GM21737 (cell line): ENCODE measurements at regions not wholly inside any gene's neighbourhood (a gene's known extent, or its start where the extent isn't known, plus 50 kb on each side); places are given as distances from the start of the nearest gene placed in this dataset.

Experiments used
- ATAC-seq: cut with Tn5 transposase; IDR thresholded peaks from one replicate; pipeline ENCODE4 v1.9.1; 2021; ENCODE audit warnings: mild to moderate bottlenecking, moderate library complexity; ENCODE audit not compliant: unreplicated experiment

- no peak for ATAC-seq
These were observed 242.0 kb upstream of the ARRDC4 start for GRCh38 chr15:97718509-97718908.

- ATAC-seq, result no peak
These were observed 231.7 kb upstream of the ARRDC4 start for GRCh38 chr15:97728791-97729190.

GRCh38 chr15:97729270-97729669, 231.2 kb upstream of the ARRDC4 start:
- ATAC-seq, result no peak

- no peak for ATAC-seq
These were observed 230.2 kb upstream of the ARRDC4 start for GRCh38 chr15:97730315-97730714.

- ATAC-seq, result no peak
These were observed 228.6 kb upstream of the ARRDC4 start for GRCh38 chr15:97731859-97732258.

GRCh38 chr15:97733373-97733772, 227.1 kb upstream of the ARRDC4 start:
- no peak for ATAC-seq

GRCh38 chr15:97736748-97737147, 223.8 kb upstream of the ARRDC4 start:
- ATAC-seq, result no peak

- peak; percentile 82 for ATAC-seq
These were observed 214.9 kb upstream of the ARRDC4 start for GRCh38 chr15:97745481-97746071.

- no peak for ATAC-seq
These were observed 213.2 kb upstream of the ARRDC4 start for GRCh38 chr15:97747342-97747741.

GRCh38 chr15:97748576-97748975, 211.9 kb upstream of the ARRDC4 start:
- no peak for ATAC-seq

GRCh38 chr15:97750060-97750459, 210.4 kb upstream of the ARRDC4 start:
- ATAC-seq, result no peak

- no peak for ATAC-seq
These were observed 204.8 kb upstream of the ARRDC4 start for GRCh38 chr15:97755726-97756125.

- ATAC-seq, result no peak
These were observed 201.1 kb upstream of the ARRDC4 start for GRCh38 chr15:97759363-97759762.

- ATAC-seq, result no peak
These were observed 199.4 kb upstream of the ARRDC4 start for GRCh38 chr15:97761110-97761509.

- no peak for ATAC-seq
These were observed 177.3 kb upstream of the ARRDC4 start for GRCh38 chr15:97783240-97783639.

- ATAC-seq, result no peak
These were observed 173.8 kb upstream of the ARRDC4 start for GRCh38 chr15:97786741-97787140.

- ATAC-seq, result no peak
These were observed 170.3 kb upstream of the ARRDC4 start for GRCh38 chr15:97790180-97790579.

- no peak for ATAC-seq
These were observed 168.4 kb upstream of the ARRDC4 start for GRCh38 chr15:97791824-97792792.

- ATAC-seq, result no peak
These were observed 155.6 kb upstream of the ARRDC4 start for GRCh38 chr15:97804950-97805349.

- ATAC-seq, result no peak
These were observed 153.7 kb upstream of the ARRDC4 start for GRCh38 chr15:97806766-97807165.

GRCh38 chr15:97815835-97816234, 144.7 kb upstream of the ARRDC4 start:
- ATAC-seq, result no peak

- ATAC-seq, result no peak
These were observed 143.1 kb upstream of the ARRDC4 start for GRCh38 chr15:97817276-97817890.
